ENCODE measurements at regions not wholly inside any gene's neighbourhood (a gene's known extent, or its start where the extent isn't known, plus 50 kb on each side); places are given as distances from the start of the nearest gene placed in this dataset.

GRCh38 chr21:24945910-24946309 lies 661.4 kb downstream of the MRPL39 start:
- TF ChIP-seq, protein P1, sequence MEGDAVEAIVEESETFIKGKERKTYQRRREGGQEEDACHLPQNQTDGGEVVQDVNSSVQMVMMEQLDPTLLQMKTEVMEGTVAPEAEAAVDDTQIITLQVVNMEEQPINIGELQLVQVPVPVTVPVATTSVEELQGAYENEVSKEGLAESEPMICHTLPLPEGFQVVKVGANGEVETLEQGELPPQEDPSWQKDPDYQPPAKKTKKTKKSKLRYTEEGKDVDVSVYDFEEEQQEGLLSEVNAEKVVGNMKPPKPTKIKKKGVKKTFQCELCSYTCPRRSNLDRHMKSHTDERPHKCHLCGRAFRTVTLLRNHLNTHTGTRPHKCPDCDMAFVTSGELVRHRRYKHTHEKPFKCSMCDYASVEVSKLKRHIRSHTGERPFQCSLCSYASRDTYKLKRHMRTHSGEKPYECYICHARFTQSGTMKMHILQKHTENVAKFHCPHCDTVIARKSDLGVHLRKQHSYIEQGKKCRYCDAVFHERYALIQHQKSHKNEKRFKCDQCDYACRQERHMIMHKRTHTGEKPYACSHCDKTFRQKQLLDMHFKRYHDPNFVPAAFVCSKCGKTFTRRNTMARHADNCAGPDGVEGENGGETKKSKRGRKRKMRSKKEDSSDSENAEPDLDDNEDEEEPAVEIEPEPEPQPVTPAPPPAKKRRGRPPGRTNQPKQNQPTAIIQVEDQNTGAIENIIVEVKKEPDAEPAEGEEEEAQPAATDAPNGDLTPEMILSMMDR (IDR thresholded peaks at IDR 0.05): no peak
- TF ChIP-seq POLR2AphosphoS5 (IDR thresholded peaks at IDR 0.05): no peak
- no peak for TF ChIP-seq POLR2A (IDR thresholded peaks at IDR 0.05)
- no peak for TF ChIP-seq EP300 (IDR thresholded peaks at IDR 0.05)
